Liver (tissue), 3 donors: ENCODE measurements at regions not wholly inside any gene's neighbourhood (a gene's known extent, or its start where the extent isn't known, plus 50 kb on each side); places are given as distances from the start of the nearest gene placed in this dataset.

ENCODE experiments used
- CTCF ChIP-seq: fragments of 150-350 bp; IDR thresholded peaks from 2 replicates; pipeline ENCODE4 v1.5.1; 2017; ENCODE audit warnings: improper control_type of control experiment, low read depth, low read length; ENCODE audit not compliant: missing input control
- SP1 ChIP-seq: IDR thresholded peaks from 2 replicates; pipeline ENCODE4 v1.6.1; 2018; ENCODE audit warnings: antibody characterized with exemption, mild to moderate bottlenecking
- TAF1 ChIP-seq: conservative IDR thresholded peaks from 2 replicates; pipeline ENCODE4 v1.6.1; 2016; ENCODE audit warnings: antibody characterized with exemption, mild to moderate bottlenecking
- TF ChIP-seq, protein P1 (sequence below): IDR thresholded peaks from 2 replicates; pipeline ENCODE4 v1.6.1; 2016; ENCODE audit warnings: antibody characterized with exemption
- donor health status: healthy.
- donor health status: healthy.

GRCh38 chr12:64992641-64993040 is 128.5 kb downstream of the WIF1 start:
- no peak for TF ChIP-seq TAF1
- TF ChIP-seq, protein P1, sequence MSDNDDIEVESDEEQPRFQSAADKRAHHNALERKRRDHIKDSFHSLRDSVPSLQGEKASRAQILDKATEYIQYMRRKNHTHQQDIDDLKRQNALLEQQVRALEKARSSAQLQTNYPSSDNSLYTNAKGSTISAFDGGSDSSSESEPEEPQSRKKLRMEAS: no peak
- no peak for TF ChIP-seq CTCF
- no peak for TF ChIP-seq SP1
